NCI-H748 (cell line): ENCODE measurements at regions not wholly inside any gene's neighbourhood (a gene's known extent, or its start where the extent isn't known, plus 50 kb on each side); places are given as distances from the start of the nearest gene placed in this dataset.

Experiments used
- DNase-seq: peaks from one replicate; lab custom pipeline; 2025; ENCODE audit not compliant: unreplicated experiment; lab: John Stamatoyannopoulos, UW

DNA sequence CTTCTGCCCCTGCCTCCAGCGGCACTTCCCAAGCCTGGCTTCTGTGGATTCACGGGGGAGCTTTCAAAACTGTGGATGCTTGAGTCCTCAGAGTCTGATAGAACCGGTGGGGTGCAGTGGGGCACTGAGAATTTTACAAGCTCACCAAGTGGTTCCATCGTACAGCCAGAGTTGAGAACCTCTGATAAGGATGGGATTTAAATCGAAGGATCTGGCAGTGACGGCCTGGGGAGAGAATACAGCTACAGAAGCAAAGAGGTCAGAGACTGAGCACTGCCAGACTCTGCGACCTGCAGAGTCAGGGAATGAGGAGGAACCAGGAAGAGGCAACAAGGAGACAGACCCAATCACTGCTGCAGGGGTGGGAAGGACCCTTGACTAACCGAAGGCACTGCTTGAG lies 124.6 kb upstream of the BOD1 start:
- DNase-seq = no peak

DNA sequence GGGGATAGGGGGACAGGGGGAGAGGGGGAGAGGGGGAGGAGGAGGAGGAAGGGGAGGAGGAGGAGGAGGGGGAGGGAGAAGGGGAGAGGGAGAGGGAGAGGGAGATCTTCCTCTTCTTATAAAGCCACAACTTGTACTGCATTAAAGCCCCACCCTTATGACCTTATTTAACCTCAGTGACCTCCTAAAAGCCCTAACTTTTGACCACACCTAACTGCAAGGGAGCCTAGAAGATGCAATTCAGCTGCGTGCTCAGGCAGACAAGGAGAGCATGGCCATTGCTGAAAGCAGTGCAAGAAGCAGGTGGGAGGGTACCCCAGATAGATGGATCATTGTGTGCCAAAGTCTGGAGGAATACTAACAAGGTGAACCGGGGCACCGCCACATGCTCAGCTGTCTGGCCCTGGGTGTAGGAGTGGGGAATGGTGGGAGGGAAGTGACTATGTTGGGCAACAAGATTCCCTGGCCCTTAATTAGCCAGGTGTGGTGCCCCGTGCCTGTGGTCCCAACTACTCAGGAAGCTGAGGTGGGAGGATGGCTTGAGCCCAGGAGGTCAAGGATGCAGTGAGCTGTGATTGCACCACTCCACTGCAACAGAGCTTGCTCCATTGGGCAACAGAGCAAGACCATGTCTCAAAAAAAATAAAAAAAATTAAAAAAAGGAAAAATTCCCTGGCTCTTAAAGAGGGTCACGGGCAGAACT lies 125.4 kb upstream of the BOD1 start:
- DNase-seq = no peak

GRCh38 chr5:173742432-173742816 lies 126.0 kb upstream of the BOD1 start:
- DNase-seq = no peak

- no peak for DNase-seq
These were observed 127.3 kb upstream of the BOD1 start for GRCh38 chr5:173743641-173744343.

- DNase-seq = no peak
These were observed 128.1 kb upstream of the BOD1 start for GRCh38 chr5:173744551-173744950.

GRCh38 chr5:173745123-173745522 lies 128.7 kb upstream of the BOD1 start:
- DNase-seq = peak; percentile 81

- no peak for DNase-seq
These were observed 129.1 kb upstream of the BOD1 start for GRCh38 chr5:173745557-173745956.

GRCh38 chr5:173746047-173746646 lies 129.7 kb upstream of the BOD1 start:
- no peak for DNase-seq

- no peak for DNase-seq
These were observed 131.4 kb upstream of the BOD1 start for GRCh38 chr5:173747876-173748275.

GRCh38 chr5:173750538-173751265 lies 134.3 kb upstream of the BOD1 start:
- DNase-seq = no peak

- no peak for DNase-seq
These were observed 134.8 kb upstream of the BOD1 start for GRCh38 chr5:173751266-173751600.

DNA sequence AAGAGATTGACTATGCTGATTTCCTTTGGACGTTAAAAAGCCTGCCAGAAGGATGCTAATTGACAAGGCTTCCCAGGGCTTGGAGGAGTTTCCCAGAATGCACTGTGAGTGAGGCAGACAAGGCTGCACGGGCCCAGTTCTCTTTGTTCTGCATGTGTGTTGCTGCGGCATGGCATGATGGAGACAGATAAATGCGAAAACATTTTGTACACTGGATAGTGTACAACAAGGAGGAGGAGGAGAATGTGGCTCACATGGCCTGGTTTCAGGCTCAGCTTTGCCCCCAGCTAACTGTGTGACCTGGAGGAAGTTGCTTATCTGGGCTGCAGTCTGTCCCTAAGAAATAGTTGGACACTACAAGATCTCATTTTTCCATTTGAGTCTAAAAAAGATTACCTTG lies 135.5 kb upstream of the CPEB4 start:
- no peak for DNase-seq

DNA sequence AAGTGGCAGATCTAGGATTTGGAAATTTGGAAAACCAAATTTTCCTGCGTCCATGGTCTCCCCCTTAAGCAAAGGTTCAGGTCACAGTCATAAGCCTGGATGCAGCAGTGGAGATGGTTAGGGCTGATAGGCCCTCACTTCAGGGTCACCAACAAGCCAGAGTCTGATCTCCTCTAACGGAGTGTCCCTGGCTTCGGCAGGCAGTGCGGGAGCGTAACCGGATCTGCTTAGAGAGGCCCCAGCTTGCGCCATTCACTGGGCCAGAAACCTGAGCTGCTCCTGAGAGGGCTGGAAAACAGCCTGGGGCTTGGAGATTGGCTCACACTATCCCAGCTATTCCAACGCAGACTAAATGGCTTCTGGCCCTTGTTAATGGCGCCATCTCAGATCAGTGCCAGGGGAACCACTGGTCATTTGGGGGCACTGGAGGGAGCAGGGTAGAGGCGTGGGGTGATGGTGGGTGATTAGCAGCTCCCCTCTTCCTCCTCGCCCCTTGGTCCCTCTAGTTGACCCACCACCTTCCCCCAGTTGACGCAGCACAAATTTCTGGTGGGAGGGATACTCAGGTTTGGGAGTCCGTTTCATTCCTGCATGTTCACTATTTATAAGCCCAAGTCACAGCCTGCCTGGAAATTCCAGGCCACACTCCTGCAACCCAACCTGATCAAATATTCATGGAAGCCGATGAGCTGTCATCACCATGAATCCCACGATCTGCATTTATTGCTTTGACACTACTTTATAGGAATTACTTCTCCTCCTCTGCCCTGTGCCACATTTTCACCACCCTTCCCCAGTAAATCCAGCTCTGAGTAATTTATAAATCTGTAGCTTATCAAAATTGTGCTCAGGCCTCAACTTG lies 134.6 kb upstream of the CPEB4 start:
- DNase-seq = peak; percentile 46

- no peak for DNase-seq
These were observed 132.8 kb upstream of the CPEB4 start for GRCh38 chr5:173755319-173755718.

DNA sequence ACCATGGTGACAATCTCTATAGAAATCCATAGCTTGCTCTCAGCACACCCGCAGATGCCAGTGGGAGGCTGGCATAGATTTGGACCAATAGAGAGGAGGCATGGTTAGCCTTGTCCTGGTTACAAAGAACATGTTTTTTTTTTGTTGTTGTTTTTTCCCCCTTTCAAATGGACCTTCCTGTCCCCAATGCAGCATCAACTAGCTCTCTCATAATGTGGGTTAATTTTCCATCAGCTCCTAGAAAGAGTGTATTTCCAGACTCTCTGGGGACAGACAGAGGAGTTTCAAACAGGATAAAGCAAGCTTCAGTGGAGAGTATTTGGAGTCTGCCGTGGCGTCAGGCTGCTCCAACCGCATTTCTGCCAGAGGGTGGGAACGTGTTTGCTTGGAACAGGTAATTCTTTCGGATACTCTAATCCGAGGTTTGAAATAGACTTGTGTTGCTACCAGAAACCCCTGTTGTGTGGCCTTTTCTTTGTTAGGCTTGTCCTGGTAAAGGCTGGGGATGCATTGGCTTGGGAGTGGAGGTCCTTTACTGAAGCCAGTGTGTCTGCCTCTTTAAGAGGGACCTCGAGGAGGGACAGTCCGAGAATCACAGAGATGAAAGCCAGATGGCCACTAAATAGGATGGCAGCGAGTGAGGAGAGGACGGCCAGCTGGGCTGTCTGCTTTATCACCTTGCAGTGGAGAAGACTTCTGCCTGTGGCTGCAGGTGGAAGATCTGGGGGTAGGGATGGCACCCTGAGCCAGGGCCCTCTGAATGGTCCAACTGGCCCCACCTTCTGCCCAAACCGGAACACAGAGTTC lies 130.5 kb upstream of the CPEB4 start:
- no peak for DNase-seq

DNA sequence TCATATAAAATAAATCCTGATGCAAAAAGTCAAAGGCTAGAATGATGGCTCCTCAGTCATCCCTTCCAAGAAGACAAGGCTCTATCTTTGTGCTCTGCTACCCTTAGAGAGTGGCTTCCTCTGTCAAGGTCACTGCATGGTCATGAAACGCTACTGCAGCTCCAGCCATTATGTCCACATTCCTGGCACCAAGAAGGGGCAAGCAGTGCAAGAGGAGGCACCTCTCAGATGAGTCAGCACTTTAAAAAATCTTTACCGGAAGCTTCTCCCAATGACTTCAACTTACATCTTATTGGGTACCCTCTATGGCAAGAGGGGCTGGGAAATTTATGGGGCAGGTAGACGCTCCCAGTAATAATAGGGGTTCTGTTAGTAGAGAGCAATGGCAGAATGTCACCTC lies 129.5 kb upstream of the CPEB4 start:
- no peak for DNase-seq

- DNase-seq = no peak
These were observed 128.5 kb upstream of the CPEB4 start for GRCh38 chr5:173759691-173760090.

- no peak for DNase-seq
These were observed 127.5 kb upstream of the CPEB4 start for GRCh38 chr5:173760461-173761177.

DNA sequence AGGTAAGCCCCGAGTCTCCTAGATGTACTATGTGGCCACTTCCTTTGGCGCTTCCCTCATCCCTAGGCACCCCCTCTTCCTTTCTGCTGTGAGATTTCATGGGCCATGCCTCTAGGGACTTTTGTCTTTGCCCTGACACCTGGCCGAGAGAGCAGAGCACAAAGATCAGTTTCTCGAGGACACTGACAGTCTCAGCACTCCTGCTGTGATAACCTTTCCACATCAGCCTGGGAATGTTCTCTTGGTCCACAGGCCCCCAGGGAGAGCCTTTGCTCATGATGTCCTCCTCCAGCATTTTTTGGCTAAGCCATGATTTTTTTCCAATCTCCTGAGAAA lies 127.0 kb upstream of the CPEB4 start:
- DNase-seq = no peak

DNA sequence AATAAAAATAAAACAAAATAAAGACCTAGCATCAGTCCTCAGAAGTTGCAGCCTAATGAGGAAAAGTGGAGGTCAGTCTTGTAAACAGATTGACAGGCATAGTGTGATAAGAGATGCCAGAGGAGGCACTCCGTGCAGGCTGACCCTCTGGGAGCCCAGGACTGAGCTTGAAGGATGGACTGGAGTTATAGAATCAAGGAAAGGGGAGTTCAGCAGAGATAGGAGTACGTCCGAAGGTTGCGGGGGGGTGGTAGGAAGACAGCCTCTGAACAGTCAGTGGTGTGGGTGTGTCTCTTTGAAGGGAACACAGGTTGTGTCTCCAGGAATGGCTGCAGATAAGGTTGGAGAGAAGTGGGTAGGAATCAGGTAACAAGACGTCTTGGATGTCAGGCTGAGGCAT lies 126.1 kb upstream of the CPEB4 start:
- no peak for DNase-seq
